PFSK-1 (cell line): ENCODE measurements at regions not wholly inside any gene's neighbourhood (a gene's known extent, or its start where the extent isn't known, plus 50 kb on each side); places are given as distances from the start of the nearest gene placed in this dataset.

ENCODE experiments used
- POLR2AphosphoS5 ChIP-seq: IDR thresholded peaks from 2 replicates; pipeline ENCODE4 v1.6.1; 2012; ENCODE audit warnings: low read depth, mild to moderate bottlenecking, control low read depth, low read length, moderate library complexity
- TAF1 ChIP-seq: IDR thresholded peaks from 2 replicates; pipeline ENCODE4 v1.6.1; 2012; ENCODE audit warnings: low read length, control low read depth, borderline replicate concordance; ENCODE audit not compliant: insufficient read depth
- TF ChIP-seq, protein P1 (sequence below), 2 experiments: IDR thresholded peaks; 2 replicates each; pipeline versions ENCODE4 v1.6.1 to v1.8.0; 2011 to 2012; ENCODE audit warnings: low read depth in 2 of 2, low read length in 2 of 2, control low read depth in 1 of 2, inconsistent platforms in 1 of 2, mild to moderate bottlenecking in 1 of 2, moderate library complexity in 1 of 2; ENCODE audit not compliant: insufficient read depth in 1 of 2

DNA sequence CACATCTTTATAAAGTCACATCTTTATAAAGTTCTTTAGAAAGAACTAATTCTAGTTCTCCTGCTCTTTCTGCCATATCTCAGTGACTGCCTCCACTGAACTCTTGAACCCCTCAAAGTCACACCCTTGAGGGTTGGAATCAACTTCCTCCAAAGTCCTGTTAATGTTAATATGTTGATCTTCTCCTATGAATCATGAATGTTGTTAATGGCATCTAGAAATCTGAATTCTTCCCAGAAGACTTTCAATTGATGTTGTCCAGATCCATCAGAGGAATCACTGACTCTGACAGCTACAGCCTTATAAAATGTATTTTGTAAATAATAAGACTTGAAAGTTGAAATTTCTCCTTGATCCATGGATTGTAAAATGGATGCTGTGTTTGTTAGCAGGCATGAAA is 213.4 kb downstream of the COX7C start:
- TF ChIP-seq POLR2AphosphoS5: no peak
- TF ChIP-seq, protein P1, sequence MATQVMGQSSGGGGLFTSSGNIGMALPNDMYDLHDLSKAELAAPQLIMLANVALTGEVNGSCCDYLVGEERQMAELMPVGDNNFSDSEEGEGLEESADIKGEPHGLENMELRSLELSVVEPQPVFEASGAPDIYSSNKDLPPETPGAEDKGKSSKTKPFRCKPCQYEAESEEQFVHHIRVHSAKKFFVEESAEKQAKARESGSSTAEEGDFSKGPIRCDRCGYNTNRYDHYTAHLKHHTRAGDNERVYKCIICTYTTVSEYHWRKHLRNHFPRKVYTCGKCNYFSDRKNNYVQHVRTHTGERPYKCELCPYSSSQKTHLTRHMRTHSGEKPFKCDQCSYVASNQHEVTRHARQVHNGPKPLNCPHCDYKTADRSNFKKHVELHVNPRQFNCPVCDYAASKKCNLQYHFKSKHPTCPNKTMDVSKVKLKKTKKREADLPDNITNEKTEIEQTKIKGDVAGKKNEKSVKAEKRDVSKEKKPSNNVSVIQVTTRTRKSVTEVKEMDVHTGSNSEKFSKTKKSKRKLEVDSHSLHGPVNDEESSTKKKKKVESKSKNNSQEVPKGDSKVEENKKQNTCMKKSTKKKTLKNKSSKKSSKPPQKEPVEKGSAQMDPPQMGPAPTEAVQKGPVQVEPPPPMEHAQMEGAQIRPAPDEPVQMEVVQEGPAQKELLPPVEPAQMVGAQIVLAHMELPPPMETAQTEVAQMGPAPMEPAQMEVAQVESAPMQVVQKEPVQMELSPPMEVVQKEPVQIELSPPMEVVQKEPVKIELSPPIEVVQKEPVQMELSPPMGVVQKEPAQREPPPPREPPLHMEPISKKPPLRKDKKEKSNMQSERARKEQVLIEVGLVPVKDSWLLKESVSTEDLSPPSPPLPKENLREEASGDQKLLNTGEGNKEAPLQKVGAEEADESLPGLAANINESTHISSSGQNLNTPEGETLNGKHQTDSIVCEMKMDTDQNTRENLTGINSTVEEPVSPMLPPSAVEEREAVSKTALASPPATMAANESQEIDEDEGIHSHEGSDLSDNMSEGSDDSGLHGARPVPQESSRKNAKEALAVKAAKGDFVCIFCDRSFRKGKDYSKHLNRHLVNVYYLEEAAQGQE (IDR thresholded peaks at IDR 0.05; ENCODE audit: insufficient read depth in 1 of 2, low read depth in 2 of 2, low read length in 2 of 2): no peak
- TF ChIP-seq TAF1: no peak
